Fibroblast of pulmonary artery (primary cell): ENCODE measurements at regions not wholly inside any gene's neighbourhood (a gene's known extent, or its start where the extent isn't known, plus 50 kb on each side); places are given as distances from the start of the nearest gene placed in this dataset.

Source experiments
- DNase-seq: peaks from one replicate; pipeline ENCODE4 v3.0.0-alpha.2; 2010; ENCODE audit warnings: low read depth
- H3K4me3 ChIP-seq: replicated peaks from 2 replicates; pipeline ENCODE4 v1.5.1; 2011; ENCODE audit warnings: low read depth, mild to moderate bottlenecking, control low read depth, low read length, moderate library complexity
- TF ChIP-seq, protein P1 (sequence below): IDR thresholded peaks from 2 replicates; pipeline ENCODE4 v1.5.1; 2011; ENCODE audit warnings: mild to moderate bottlenecking, control low read depth, low read length, inconsistent platforms; ENCODE audit errors: missing control alignments

DNA sequence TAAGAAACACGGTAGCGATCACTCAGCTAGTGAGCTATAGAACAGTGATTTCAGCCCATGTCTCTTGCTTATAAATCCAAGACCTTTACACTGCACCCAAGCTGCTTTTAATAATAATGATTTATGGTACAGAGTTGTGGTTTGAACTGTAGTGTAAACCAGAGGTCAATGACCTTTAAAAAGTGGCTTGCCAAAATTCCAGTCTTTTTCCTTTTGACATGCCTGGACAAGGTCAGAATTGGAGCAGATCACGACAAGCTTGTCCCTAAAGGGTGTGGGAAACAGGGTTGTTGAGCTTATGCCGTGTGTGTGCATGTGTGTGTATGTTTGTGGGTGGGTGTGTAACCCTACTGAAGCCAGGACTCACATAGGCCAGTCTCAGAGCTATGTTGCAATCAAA is 225.3 kb upstream of the CLINT1 start:
- no peak for DNase-seq
- TF ChIP-seq, protein P1, sequence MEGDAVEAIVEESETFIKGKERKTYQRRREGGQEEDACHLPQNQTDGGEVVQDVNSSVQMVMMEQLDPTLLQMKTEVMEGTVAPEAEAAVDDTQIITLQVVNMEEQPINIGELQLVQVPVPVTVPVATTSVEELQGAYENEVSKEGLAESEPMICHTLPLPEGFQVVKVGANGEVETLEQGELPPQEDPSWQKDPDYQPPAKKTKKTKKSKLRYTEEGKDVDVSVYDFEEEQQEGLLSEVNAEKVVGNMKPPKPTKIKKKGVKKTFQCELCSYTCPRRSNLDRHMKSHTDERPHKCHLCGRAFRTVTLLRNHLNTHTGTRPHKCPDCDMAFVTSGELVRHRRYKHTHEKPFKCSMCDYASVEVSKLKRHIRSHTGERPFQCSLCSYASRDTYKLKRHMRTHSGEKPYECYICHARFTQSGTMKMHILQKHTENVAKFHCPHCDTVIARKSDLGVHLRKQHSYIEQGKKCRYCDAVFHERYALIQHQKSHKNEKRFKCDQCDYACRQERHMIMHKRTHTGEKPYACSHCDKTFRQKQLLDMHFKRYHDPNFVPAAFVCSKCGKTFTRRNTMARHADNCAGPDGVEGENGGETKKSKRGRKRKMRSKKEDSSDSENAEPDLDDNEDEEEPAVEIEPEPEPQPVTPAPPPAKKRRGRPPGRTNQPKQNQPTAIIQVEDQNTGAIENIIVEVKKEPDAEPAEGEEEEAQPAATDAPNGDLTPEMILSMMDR: no peak
- no peak overlapping the region for H3K4me3 ChIP-seq

DNA sequence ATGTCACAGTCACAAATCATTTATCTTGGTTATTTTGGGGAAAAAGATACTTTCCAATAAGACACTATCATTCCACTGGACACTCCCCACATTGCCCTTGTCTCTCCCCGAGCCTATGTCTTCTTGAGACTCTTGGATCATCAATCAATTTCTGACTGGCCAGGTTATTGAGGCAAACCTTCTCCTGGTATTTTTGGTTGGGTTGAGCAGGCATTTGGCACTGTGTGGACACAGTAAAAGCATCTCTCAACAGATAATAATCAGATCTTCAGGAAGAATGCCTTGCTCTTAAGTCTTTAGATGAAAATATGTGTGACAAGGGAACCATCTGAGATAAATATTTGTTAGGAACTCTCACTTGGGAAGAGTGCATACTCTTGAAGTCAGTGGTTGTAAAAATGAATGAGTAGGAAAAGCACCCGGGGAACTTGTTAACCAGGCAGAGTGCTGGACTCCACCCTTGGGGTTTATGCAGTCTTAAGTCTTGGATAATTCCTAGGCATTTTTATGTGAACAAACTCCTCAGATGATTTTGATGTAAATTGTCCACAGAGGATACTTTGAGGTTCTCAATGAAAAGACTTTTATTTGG is 223.8 kb upstream of the CLINT1 start:
- DNase-seq: no peak
- H3K4me3 ChIP-seq: no peak overlapping the region
- TF ChIP-seq, protein P1: no peak

DNA sequence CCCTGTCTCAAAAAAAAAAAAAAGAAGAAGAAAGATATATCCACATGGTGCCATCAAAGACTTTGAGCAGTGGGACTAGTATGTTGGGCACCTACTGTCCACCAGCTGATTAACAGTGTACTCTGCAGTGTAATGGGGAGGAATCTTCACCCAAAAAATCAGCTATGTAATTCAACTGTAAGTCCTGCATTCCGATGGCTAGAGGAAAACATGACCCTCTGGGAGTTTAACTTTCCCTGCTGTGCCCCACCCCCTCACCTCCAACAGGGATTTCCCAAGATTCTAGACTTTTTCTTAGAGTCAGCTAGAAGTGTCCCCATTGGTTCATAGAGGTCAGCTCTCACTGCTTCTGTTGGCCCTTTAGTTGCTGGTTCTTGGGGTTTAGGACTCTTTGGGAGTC is 221.2 kb upstream of the CLINT1 start:
- TF ChIP-seq, protein P1: no peak
- no peak for DNase-seq
- H3K4me3 ChIP-seq: no peak overlapping the region

DNA sequence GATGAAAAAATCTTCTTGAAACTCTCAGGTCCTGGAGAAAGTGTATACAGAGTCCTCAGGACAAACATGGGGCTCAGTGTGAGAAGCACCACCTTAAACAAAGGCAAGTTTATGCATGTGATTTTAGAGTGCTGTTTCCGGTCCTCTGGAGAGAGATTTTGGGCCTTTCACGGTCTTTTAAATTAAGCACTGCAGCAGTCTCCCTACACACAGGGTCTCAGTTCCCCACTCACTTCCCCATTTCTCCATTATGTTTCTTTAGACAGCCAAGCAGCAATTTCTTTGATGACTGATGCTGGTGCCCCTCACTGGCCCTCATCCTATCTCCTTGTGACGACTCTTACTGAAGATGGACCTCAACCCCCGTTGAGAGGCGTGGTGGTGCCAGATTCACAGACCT is 220.2 kb upstream of the CLINT1 start:
- no peak overlapping the region for H3K4me3 ChIP-seq
- no peak for DNase-seq
- TF ChIP-seq, protein P1: no peak

DNA sequence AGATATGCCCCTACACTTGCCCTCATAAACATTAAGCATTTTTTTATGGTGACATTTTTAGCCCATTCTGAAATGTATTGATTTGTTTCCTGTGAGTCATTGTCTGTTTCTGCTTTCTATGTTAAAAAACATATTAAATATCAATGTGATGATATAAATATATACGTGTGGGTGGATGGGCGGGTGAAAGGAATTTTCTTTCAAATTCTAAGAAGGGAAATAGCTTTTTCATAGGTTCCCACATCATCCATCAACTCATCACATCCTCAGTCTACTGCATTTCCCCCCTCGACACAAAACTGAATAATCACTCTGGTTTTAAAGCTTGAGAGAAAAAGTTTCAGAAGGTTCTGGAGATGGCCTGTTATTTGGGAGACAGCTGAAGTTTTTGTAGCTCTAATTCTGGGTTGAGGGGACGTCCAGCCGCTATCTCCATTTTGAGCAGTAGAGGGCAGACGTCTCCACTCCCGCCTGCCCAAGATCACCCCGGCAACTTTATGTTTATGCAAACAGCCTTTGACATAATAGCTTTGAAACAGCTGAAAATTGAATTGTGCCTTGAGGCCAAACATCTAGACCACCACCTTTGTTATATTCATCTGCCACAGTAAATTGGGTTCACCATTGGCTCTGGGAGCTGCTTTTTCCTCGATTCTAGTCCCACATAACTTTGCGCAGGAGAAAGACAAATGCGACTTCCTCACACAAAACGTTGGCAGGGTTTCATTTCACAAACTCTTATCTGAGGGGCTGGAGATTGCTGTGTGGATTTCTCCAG is 216.2 kb upstream of the CLINT1 start:
- TF ChIP-seq, protein P1: peak; percentile 93
- H3K4me3 ChIP-seq: peak overlapping the region; percentile 43
- DNase-seq: peak; percentile 80

DNA sequence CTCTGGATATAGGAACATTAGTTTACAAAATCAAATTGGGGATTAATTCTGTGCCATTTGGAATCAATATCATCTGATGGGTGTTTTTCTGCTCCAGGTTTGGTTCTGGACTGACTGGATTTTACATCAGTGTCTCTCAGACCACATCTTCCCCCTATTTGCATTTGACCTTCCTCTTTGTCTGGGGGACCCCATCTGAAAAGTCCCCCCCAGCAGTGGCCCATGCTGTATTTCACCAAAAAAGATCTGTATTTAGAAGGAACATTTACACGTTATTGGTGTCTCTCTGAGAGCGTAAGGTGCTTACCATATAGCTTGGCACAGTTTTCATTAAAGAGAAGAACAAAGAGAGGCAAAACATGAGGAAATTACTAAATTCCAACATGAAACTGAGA is 215.6 kb upstream of the CLINT1 start:
- TF ChIP-seq, protein P1: no peak
- no peak overlapping the region for H3K4me3 ChIP-seq
- no peak for DNase-seq

DNA sequence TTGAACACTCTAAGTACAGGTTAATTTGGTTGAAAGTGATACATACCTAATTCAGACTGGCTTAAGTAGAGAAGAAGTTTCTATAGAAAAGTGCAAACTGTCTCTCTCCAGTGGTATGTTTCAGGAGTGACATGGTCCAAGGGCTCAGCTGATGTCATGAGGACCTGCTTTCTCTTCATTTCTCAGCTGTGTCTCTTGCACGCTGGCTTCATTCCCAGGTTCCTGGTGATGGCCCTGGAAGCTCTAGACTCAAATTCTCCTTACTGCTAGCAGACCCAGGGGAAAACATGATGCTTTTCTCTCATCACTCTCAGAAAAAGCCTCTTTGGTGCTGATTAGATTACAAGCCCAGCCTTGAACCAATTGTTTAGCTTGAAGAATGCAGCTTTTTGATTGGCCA is 211.9 kb upstream of the CLINT1 start:
- no peak for DNase-seq
- TF ChIP-seq, protein P1: no peak

More for the DNA sequence above, 211.9 kb upstream of the CLINT1 start:
- H3K4me3 ChIP-seq: no peak overlapping the region
